ENCODE measurements at regions not wholly inside any gene's neighbourhood (a gene's known extent, or its start where the extent isn't known, plus 50 kb on each side); places are given as distances from the start of the nearest gene placed in this dataset.

DNA sequence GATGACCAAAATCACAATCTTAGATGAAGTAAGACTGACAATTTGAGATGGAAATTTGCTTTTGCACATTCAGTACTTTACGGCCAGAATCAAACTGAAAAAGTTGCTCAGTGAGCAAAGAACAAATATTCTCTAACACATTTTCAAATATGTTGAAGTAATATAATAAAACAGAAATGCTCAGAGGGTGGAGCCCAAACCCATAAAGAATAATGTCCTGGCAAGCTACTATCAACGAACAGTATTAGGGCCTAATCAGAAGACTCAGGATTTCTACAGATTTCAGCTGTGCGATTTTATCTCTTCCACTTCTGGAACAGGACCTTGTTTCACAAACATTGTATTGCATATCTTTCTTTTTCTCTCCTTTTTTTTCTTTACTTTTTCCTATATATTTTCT is 505.0 kb downstream of the TECRL start:
- no TSS peak for BruUV-seq (replicated peaks)
- POLR2A ChIA-PET = no interaction called here

DNA sequence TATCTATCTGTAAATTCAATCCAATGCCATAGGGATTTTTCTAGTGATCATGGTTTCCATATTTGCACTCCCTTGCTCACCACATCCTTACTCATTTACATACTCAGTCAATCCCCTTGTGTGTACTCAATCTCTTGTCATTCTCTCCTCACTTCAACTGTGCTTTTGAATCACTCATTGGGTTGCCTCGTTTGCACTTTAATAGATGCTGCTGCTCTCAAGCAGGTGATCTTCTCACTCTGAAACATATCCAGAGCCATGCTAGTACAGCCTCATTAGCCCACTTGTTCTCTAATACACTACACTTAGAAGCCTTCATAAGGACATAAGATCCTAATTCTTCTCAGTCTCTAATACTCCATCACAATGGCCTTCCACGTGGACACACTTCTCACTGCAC is 507.9 kb downstream of the TECRL start:
- intact Hi-C loops (cut with micrococcal nuclease; ENCODE audit: unreplicated experiment) (no loop called here), in situ Hi-C loops (cut with HindIII; ENCODE audit: low pct_unique_long_range_greater_than_20kb, low sequenced_read_pairs) (no loop called here)
- Histone ChIP-seq H3K4me1 (ENCODE audit: control insufficient read depth, insufficient read depth, low read length) (no peaks in the 10 kb centered on the region), H3K27me3 (ENCODE audit: control insufficient read depth, insufficient read depth, low read length) (no peaks in the 10 kb centered on the region), H3K27ac (ENCODE audit: low read length) (no peak overlapping the region), H3K9me3 (ENCODE audit: control insufficient read depth, insufficient read depth, low read depth, low read length) (no peaks in the 10 kb centered on the region), H3K4me3 (ENCODE audit: low read depth in 2 of 2, low read length in 2 of 2) (no peak overlapping the region), H3K36me3 (ENCODE audit: control insufficient read depth, insufficient read depth, low read length) (no peaks in the 10 kb centered on the region)
- ChIA-PET CTCF (no interaction called here), POLR2A (no interaction called here)
- ATAC-seq (no peak), DNase-seq (ENCODE audit: low read depth, low spot score) (no peak)
- no TSS peak for BruUV-seq (replicated peaks)
- TF ChIP-seq TCF7L2 (IDR thresholded peaks at IDR 0.05; ENCODE audit: low read depth, low read length) (no peak), REST (IDR thresholded peaks at IDR 0.05; ENCODE audit: insufficient read depth in 1 of 2, low read depth in 2 of 2, low read length in 1 of 2) (no peak), POLR2AphosphoS5 (IDR thresholded peaks at IDR 0.05; ENCODE audit: low read depth, low read length) (no peak), SIN3A (IDR thresholded peaks at IDR 0.05; ENCODE audit: borderline replicate concordance, insufficient read depth, low read depth, low read length) (no peak), CTCF (IDR thresholded peaks at IDR 0.05) (no peak)

More for the DNA sequence above, 505.0 kb downstream of the TECRL start:
- in situ Hi-C loops (cut with HindIII; ENCODE audit: low pct_unique_long_range_greater_than_20kb, low sequenced_read_pairs) = no loop called here
- no peaks in the 10 kb centered on the region for H3K9me3 ChIP-seq (ENCODE audit: control insufficient read depth, insufficient read depth, low read depth, low read length)
- CTCF ChIA-PET = no interaction called here
- H3K27me3 ChIP-seq (ENCODE audit: control insufficient read depth, insufficient read depth, low read length) = no peaks in the 10 kb centered on the region
- no peak for TF ChIP-seq TCF7L2 (IDR thresholded peaks at IDR 0.05; ENCODE audit: low read depth, low read length)
- no peak for TF ChIP-seq REST (IDR thresholded peaks at IDR 0.05; ENCODE audit: insufficient read depth in 1 of 2, low read depth in 2 of 2, low read length in 1 of 2)
- no peak for TF ChIP-seq POLR2AphosphoS5 (IDR thresholded peaks at IDR 0.05; ENCODE audit: low read depth, low read length)
- no peak for TF ChIP-seq SIN3A (IDR thresholded peaks at IDR 0.05; ENCODE audit: borderline replicate concordance, insufficient read depth, low read depth, low read length)
- no peak for TF ChIP-seq CTCF (IDR thresholded peaks at IDR 0.05)
- no peak overlapping the region for H3K4me3 ChIP-seq (ENCODE audit: low read depth in 2 of 2, low read length in 2 of 2)
- H3K4me1 ChIP-seq (ENCODE audit: control insufficient read depth, insufficient read depth, low read length) = no peaks in the 10 kb centered on the region
- intact Hi-C loops (cut with micrococcal nuclease; ENCODE audit: unreplicated experiment) = no loop called here
- ATAC-seq (no peak), DNase-seq (ENCODE audit: low read depth, low spot score) (no peak)
- H3K27ac ChIP-seq (ENCODE audit: low read length) = no peak overlapping the region
- H3K36me3 ChIP-seq (ENCODE audit: control insufficient read depth, insufficient read depth, low read length) = no peaks in the 10 kb centered on the region

All from Panc1 (cell line).